Loucy (cell line): ENCODE measurements at regions not wholly inside any gene's neighbourhood (a gene's known extent, or its start where the extent isn't known, plus 50 kb on each side); places are given as distances from the start of the nearest gene placed in this dataset.

Source experiments
- H2AFZ ChIP-seq: fragments of 200-600 bp; sonication (generic); 2 replicates; pipeline ENCODE4 v1.6.0; 2016; ENCODE audit warnings: antibody characterized with exemption, mild to moderate bottlenecking, low read length, moderate library complexity
- H3F3A ChIP-seq: fragments of 200-600 bp; 2 replicates; pipeline ENCODE4 v1.6.0; 2016; ENCODE audit warnings: antibody characterized with exemption, low read depth, mild to moderate bottlenecking
- H3K27me3 ChIP-seq: fragments of 200-600 bp; sonication (generic); 2 replicates; pipeline ENCODE4 v1.6.1; 2014; ENCODE audit warnings: low read length, mild to moderate bottlenecking; ENCODE audit not compliant: insufficient read depth, poor library complexity, severe bottlenecking
- H3K36me3 ChIP-seq: fragments of 200-600 bp; sonication (generic); 2 replicates; pipeline ENCODE4 v1.6.1; 2016; ENCODE audit warnings: low read length; ENCODE audit not compliant: insufficient read depth
- H3K4me1 ChIP-seq: fragments of 200-600 bp; sonication (generic); 2 replicates; pipeline ENCODE4 v1.5.1; 2014; ENCODE audit warnings: low read length, mild to moderate bottlenecking; ENCODE audit not compliant: insufficient read depth, poor library complexity, severe bottlenecking
- H3K4me2 ChIP-seq: fragments of 200-600 bp; sonication (generic); 2 replicates; pipeline ENCODE4 v1.6.0; 2014; ENCODE audit warnings: antibody characterized with exemption, low read length, low read depth, mild to moderate bottlenecking; ENCODE audit not compliant: poor library complexity, severe bottlenecking
- H3K4me3 ChIP-seq: fragments of 200-600 bp; sonication (generic); 2 replicates; pipeline ENCODE4 v1.5.1; 2014; ENCODE audit warnings: low read length, mild to moderate bottlenecking, mixed read lengths; ENCODE audit not compliant: poor library complexity, severe bottlenecking
- H3K79me2 ChIP-seq: fragments of 200-600 bp; sonication (generic); 2 replicates; pipeline ENCODE4 v1.6.1; 2014; ENCODE audit warnings: low read length; ENCODE audit not compliant: insufficient read depth
- H3K9ac ChIP-seq: fragments of 200-600 bp; sonication (generic); 2 replicates; pipeline ENCODE4 v1.6.0; 2014; ENCODE audit warnings: mild to moderate bottlenecking, low read depth, low read length, moderate library complexity; ENCODE audit not compliant: poor library complexity, severe bottlenecking
- H3K9me2 ChIP-seq: fragments of 200-600 bp; sonication (generic); replicated peaks from 2 replicates; pipeline ENCODE4 v1.6.1; 2016; ENCODE audit warnings: low read depth, low read length, mixed read lengths
- H3K9me3 ChIP-seq: fragments of 200-600 bp; sonication (generic); 2 replicates; pipeline ENCODE4 v1.6.1; 2014; ENCODE audit warnings: mild to moderate bottlenecking, antibody characterized with exemption, low read length, low read depth; ENCODE audit not compliant: insufficient read depth
- H4K20me1 ChIP-seq: fragments of 200-600 bp; sonication (generic); 2 replicates; pipeline ENCODE4 v1.6.0; 2014; ENCODE audit warnings: antibody characterized with exemption, low read length, mild to moderate bottlenecking; ENCODE audit not compliant: insufficient read depth, poor library complexity, severe bottlenecking
- CTCF ChIP-seq: fragments of 200-600 bp; sonication (generic); conservative IDR thresholded peaks from 2 replicates; pipeline ENCODE4 v1.5.1; 2014; ENCODE audit warnings: mild to moderate bottlenecking, antibody characterized with exemption, low read length
- EZH2phosphoT487 ChIP-seq: fragments of 200-600 bp; IDR thresholded peaks from 2 replicates; pipeline ENCODE4 v1.6.1; 2018; ENCODE audit warnings: antibody characterized with exemption, mild to moderate bottlenecking, moderate library complexity, borderline replicate concordance

- H3K4me2 ChIP-seq = no peak overlapping the region
- no peak overlapping the region for H3K9ac ChIP-seq
- no peak for TF ChIP-seq EZH2phosphoT487
- no peak for TF ChIP-seq CTCF
- H3K9me3 ChIP-seq = no peaks in the 10 kb centered on the region; the same call in 1 of the 2 replicates
- H3F3A ChIP-seq = no peaks in the 10 kb centered on the region
- no peaks in the 10 kb centered on the region for H3K9me2 ChIP-seq
- no peaks in the 10 kb centered on the region for H4K20me1 ChIP-seq
- H3K4me3 ChIP-seq = no peak overlapping the region
- H3K36me3 ChIP-seq = no peaks in the 10 kb centered on the region
- H3K4me1 ChIP-seq = no peaks in the 10 kb centered on the region
- no peaks in the 10 kb centered on the region for H3K79me2 ChIP-seq
- H3K27me3 ChIP-seq = no peaks in the 10 kb centered on the region
- no peak overlapping the region for H2AFZ ChIP-seq
Observed at GRCh38 chr20:43316271-43316670, 126.6 kb upstream of the PTPRT start.

- no peaks in the 10 kb centered on the region for H3K27me3 ChIP-seq
- no peaks in the 10 kb centered on the region for H3K9me2 ChIP-seq
- no peak overlapping the region for H3K9ac ChIP-seq
- no peak overlapping the region for H3K4me3 ChIP-seq
- no peaks in the 10 kb centered on the region for H3F3A ChIP-seq
- H2AFZ ChIP-seq = no peak overlapping the region
- H4K20me1 ChIP-seq = no peaks in the 10 kb centered on the region
- H3K36me3 ChIP-seq = no peaks in the 10 kb centered on the region
- no peaks in the 10 kb centered on the region for H3K79me2 ChIP-seq
- no peaks in the 10 kb centered on the region for H3K4me1 ChIP-seq
- no peak overlapping the region for H3K4me2 ChIP-seq
- H3K9me3 ChIP-seq = no peaks in the 10 kb centered on the region; the same call in 1 of the 2 replicates
- TF ChIP-seq CTCF = no peak
- no peak for TF ChIP-seq EZH2phosphoT487
Observed at GRCh38 chr20:43309266-43309665, 119.6 kb upstream of the PTPRT start.

- H3K79me2 ChIP-seq = no peaks in the 10 kb centered on the region
- H3K4me3 ChIP-seq = no peak overlapping the region
- no peaks in the 10 kb centered on the region for H3K4me1 ChIP-seq
- no peak overlapping the region for H3K4me2 ChIP-seq
- no peaks in the 10 kb centered on the region for H3F3A ChIP-seq
- H4K20me1 ChIP-seq = no peaks in the 10 kb centered on the region
- no peak overlapping the region for H3K9ac ChIP-seq
- H3K9me3 ChIP-seq = no peaks in the 10 kb centered on the region; the same call in 1 of the 2 replicates
- TF ChIP-seq EZH2phosphoT487 (no peak), CTCF (no peak)
- H3K27me3 ChIP-seq = no peaks in the 10 kb centered on the region
- H2AFZ ChIP-seq = no peak overlapping the region
- H3K36me3 ChIP-seq = no peaks in the 10 kb centered on the region
- H3K9me2 ChIP-seq = no peaks in the 10 kb centered on the region
Observed at GRCh38 chr20:43306837-43307236, 117.1 kb upstream of the PTPRT start.
